Immature natural killer cell (primary cell): ENCODE measurements at regions not wholly inside any gene's neighbourhood (a gene's known extent, or its start where the extent isn't known, plus 50 kb on each side); places are given as distances from the start of the nearest gene placed in this dataset.

Source experiments
- DNase-seq, 3 donors: peaks; one replicate each; pipeline ENCODE4 v3.0.0; 2022; ENCODE audit warnings: mixed read lengths in 1 of 3
- H3K27ac Mint-ChIP-seq, 6 donors: one replicate each; pipeline ENCODE4 v1.8.0; 2020; ENCODE audit warnings: mixed read lengths in 6 of 6, mild to moderate bottlenecking in 5 of 6, inconsistent platforms in 4 of 6, moderate library complexity in 3 of 6
- H3K27me3 Mint-ChIP-seq, 3 donors: one replicate each; pipeline ENCODE4 v1.8.0; 2020 to 2021; ENCODE audit warnings: low read depth in 3 of 3, mild to moderate bottlenecking in 3 of 3, mixed read lengths in 3 of 3, moderate library complexity in 3 of 3, inconsistent platforms in 1 of 3
- H3K36me3 Mint-ChIP-seq, 3 donors: one replicate each; pipeline ENCODE4 v1.8.0; 2020; ENCODE audit warnings: mixed read lengths in 3 of 3, inconsistent platforms in 2 of 3, mild to moderate bottlenecking in 2 of 3
- H3K4me1 Mint-ChIP-seq, 2 donors: one replicate each; pipeline ENCODE4 v1.8.0; 2020; ENCODE audit warnings: inconsistent platforms in 2 of 2, mild to moderate bottlenecking in 2 of 2, mixed read lengths in 2 of 2, moderate library complexity in 1 of 2
- H3K4me3 Mint-ChIP-seq, 5 donors: one replicate each; pipeline ENCODE4 v1.8.0; 2020; ENCODE audit warnings: mild to moderate bottlenecking in 5 of 5, mixed read lengths in 5 of 5, inconsistent platforms in 3 of 5, moderate library complexity in 3 of 5
- H3K9me3 Mint-ChIP-seq, 6 donors: one replicate each; pipeline ENCODE4 v1.8.0; 2020; ENCODE audit warnings: mild to moderate bottlenecking in 6 of 6, mixed read lengths in 6 of 6, inconsistent platforms in 4 of 6, moderate library complexity in 3 of 6

GRCh38 chr11:115958089-115959000 is 454.1 kb upstream of the CADM1 start:
- no peak for DNase-seq
- H3K4me3 Mint-ChIP-seq: no peak overlapping the region

GRCh38 chr11:115955803-115956202 is 451.6 kb upstream of the CADM1 start:
- H3K4me1 Mint-ChIP-seq: no peaks in the 10 kb centered on the region
- H3K9me3 Mint-ChIP-seq: peaks cover 0 to 10% (median 6%) of the 10 kb centered on the region in 6 donors
- H3K36me3 Mint-ChIP-seq: no peaks in the 10 kb centered on the region
- no peak overlapping the region for H3K27ac Mint-ChIP-seq
- H3K4me3 Mint-ChIP-seq: no peak overlapping the region
- no peak for DNase-seq
- peaks cover 0 to 3% (median 2%) of the 10 kb centered on the region in 3 donors for H3K27me3 Mint-ChIP-seq

More at GRCh38 chr11:115958089-115959000, 454.1 kb upstream of the CADM1 start:
- Mint-ChIP-seq H3K4me1 (no peaks in the 10 kb centered on the region), H3K27me3 (peaks cover 0 to 4% (median 3%) of the 10 kb centered on the region in 3 donors), H3K9me3 (peaks cover 0 to 3% (median 0%) of the 10 kb centered on the region in 6 donors), H3K36me3 (no peaks in the 10 kb centered on the region), H3K27ac (no peak overlapping the region)

GRCh38 chr11:115950660-115951059 is 446.4 kb upstream of the CADM1 start:
- H3K9me3 Mint-ChIP-seq: peaks cover 3 to 21% (median 16%) of the 10 kb centered on the region in 6 donors
- peaks cover 0 to 1% (median 0%) of the 10 kb centered on the region in 3 donors for H3K27me3 Mint-ChIP-seq

GRCh38 chr11:115944596-115944995 is 440.4 kb upstream of the CADM1 start:
- Mint-ChIP-seq H3K4me1 (peaks cover 0 to 8% of the 10 kb centered on the region in 2 donors), H3K36me3 (peaks cover 0 to 3% (median 0%) of the 10 kb centered on the region in 3 donors), H3K9me3 (peaks cover 0 to 11% (median 6%) of the 10 kb centered on the region in 6 donors), H3K27ac (no peak overlapping the region), H3K27me3 (peaks cover 1 to 5% (median 2%) of the 10 kb centered on the region in 3 donors), H3K4me3 (no peak overlapping the region)
- no peak for DNase-seq

More at GRCh38 chr11:115950660-115951059, 446.4 kb upstream of the CADM1 start:
- Mint-ChIP-seq H3K4me3 (no peak overlapping the region), H3K27ac (no peak overlapping the region), H3K36me3 (peaks cover 0 to 3% (median 0%) of the 10 kb centered on the region in 3 donors), H3K4me1 (no peaks in the 10 kb centered on the region)
- DNase-seq: no peak

- Mint-ChIP-seq H3K27ac (no peak overlapping the region), H3K36me3 (peaks cover 0 to 3% (median 0%) of the 10 kb centered on the region in 3 donors), H3K9me3 (peaks cover 0 to 5% (median 0%) of the 10 kb centered on the region in 6 donors), H3K4me3 (no peak overlapping the region), H3K27me3 (peaks cover 1 to 7% (median 5%) of the 10 kb centered on the region in 3 donors), H3K4me1 (peaks cover 0 to 8% of the 10 kb centered on the region in 2 donors)
- no peak for DNase-seq
Observed at GRCh38 chr11:115942011-115942410, 437.8 kb upstream of the CADM1 start.

GRCh38 chr11:115941481-115941993 is 437.3 kb upstream of the CADM1 start:
- H3K36me3 Mint-ChIP-seq: peaks cover 0 to 3% (median 0%) of the 10 kb centered on the region in 3 donors
- no peak overlapping the region for H3K27ac Mint-ChIP-seq
- DNase-seq: no peak
- peaks cover 1 to 7% (median 5%) of the 10 kb centered on the region in 3 donors for H3K27me3 Mint-ChIP-seq
- no peak overlapping the region for H3K4me3 Mint-ChIP-seq
- H3K4me1 Mint-ChIP-seq: peaks cover 0 to 8% of the 10 kb centered on the region in 2 donors
- H3K9me3 Mint-ChIP-seq: peaks cover 0 to 5% (median 0%) of the 10 kb centered on the region in 6 donors

- no peaks in the 10 kb centered on the region for H3K36me3 Mint-ChIP-seq
- no peak for DNase-seq
- H3K27me3 Mint-ChIP-seq: peaks cover 1 to 7% (median 5%) of the 10 kb centered on the region in 3 donors
- peaks cover 0 to 4% (median 0%) of the 10 kb centered on the region in 6 donors for H3K9me3 Mint-ChIP-seq
- peaks cover 0 to 8% of the 10 kb centered on the region in 2 donors for H3K4me1 Mint-ChIP-seq
- no peak overlapping the region for H3K4me3 Mint-ChIP-seq
- no peak overlapping the region for H3K27ac Mint-ChIP-seq
Observed at GRCh38 chr11:115941044-115941443, 436.8 kb upstream of the CADM1 start.

- no peak overlapping the region for H3K4me3 Mint-ChIP-seq
- no peaks in the 10 kb centered on the region for H3K36me3 Mint-ChIP-seq
- peaks cover 0 to 8% of the 10 kb centered on the region in 2 donors for H3K4me1 Mint-ChIP-seq
- H3K27ac Mint-ChIP-seq: no peak overlapping the region
- H3K9me3 Mint-ChIP-seq: peaks cover 0 to 4% (median 0%) of the 10 kb centered on the region in 6 donors
- peaks cover 0 to 7% (median 5%) of the 10 kb centered on the region in 3 donors for H3K27me3 Mint-ChIP-seq
- no peak for DNase-seq
Observed at GRCh38 chr11:115939731-115940421, 435.7 kb upstream of the CADM1 start.

- DNase-seq: no peak
- H3K9me3 Mint-ChIP-seq: peaks cover 0 to 4% (median 0%) of the 10 kb centered on the region in 6 donors
- no peaks in the 10 kb centered on the region for H3K36me3 Mint-ChIP-seq
- no peak overlapping the region for H3K4me3 Mint-ChIP-seq
- no peak overlapping the region for H3K27ac Mint-ChIP-seq
- H3K27me3 Mint-ChIP-seq: peaks cover 0 to 7% (median 5%) of the 10 kb centered on the region in 3 donors
- H3K4me1 Mint-ChIP-seq: peaks cover 0 to 8% of the 10 kb centered on the region in 2 donors
Observed at GRCh38 chr11:115939104-115939730, 435.0 kb upstream of the CADM1 start.

- no peak for DNase-seq
- peaks cover 0 to 2% (median 0%) of the 10 kb centered on the region in 6 donors for H3K9me3 Mint-ChIP-seq
- H3K27me3 Mint-ChIP-seq: peaks cover 0 to 2% (median 0%) of the 10 kb centered on the region in 3 donors
- H3K36me3 Mint-ChIP-seq: no peaks in the 10 kb centered on the region
- H3K27ac Mint-ChIP-seq: no peak overlapping the region
- no peak overlapping the region for H3K4me3 Mint-ChIP-seq
- no peaks in the 10 kb centered on the region for H3K4me1 Mint-ChIP-seq
Observed at GRCh38 chr11:115933564-115933963, 429.3 kb upstream of the CADM1 start.

GRCh38 chr11:115931548-115932083 is 427.4 kb upstream of the CADM1 start:
- Mint-ChIP-seq H3K9me3 (peaks cover 0 to 2% (median 0%) of the 10 kb centered on the region in 6 donors), H3K4me3 (no peak overlapping the region), H3K4me1 (no peaks in the 10 kb centered on the region), H3K27ac (no peak overlapping the region), H3K36me3 (no peaks in the 10 kb centered on the region), H3K27me3 (peaks cover 0 to 4% (median 0%) of the 10 kb centered on the region in 3 donors)
- no peak for DNase-seq

GRCh38 chr11:115930886-115931547 is 426.8 kb upstream of the CADM1 start:
- Mint-ChIP-seq H3K27me3 (peaks cover 0 to 4% (median 0%) of the 10 kb centered on the region in 3 donors), H3K9me3 (no peaks in the 10 kb centered on the region), H3K4me1 (no peaks in the 10 kb centered on the region), H3K27ac (no peak overlapping the region), H3K36me3 (no peaks in the 10 kb centered on the region), H3K4me3 (no peak overlapping the region)
- DNase-seq: no peak
